CD4-positive, alpha-beta T cell (primary cell): ENCODE measurements at regions not wholly inside any gene's neighbourhood (a gene's known extent, or its start where the extent isn't known, plus 50 kb on each side); places are given as distances from the start of the nearest gene placed in this dataset.
"Not testable (repeated sequence)": the region's sequence is repeated elsewhere in the genome, so short reads cannot be mapped to it uniquely, and the experiment has no call there.

Source experiments
- ATAC-seq: fragments of 200-7000 bp; cut with Tn5 transposase; one replicate; pipeline ENCODE4 v1.10.0; 2022; ENCODE audit warnings: mild to moderate bottlenecking; ENCODE audit not compliant: poor library complexity
- CTCF ChIA-PET: fragments of 350-600 bp; sonication (Branson Sonifier 250); formaldehyde crosslinking; loops from one replicate; lab custom pipeline; 2021; ENCODE audit warnings: antibody characterized with exemption, inconsistent platforms; lab: Charles Lee
- POLR2A ChIA-PET: fragments of 350-600 bp; sonication (Branson Sonifier 250); formaldehyde crosslinking; loops from one replicate; lab custom pipeline; 2021; ENCODE audit warnings: antibody characterized with exemption, inconsistent platforms; lab: Charles Lee
- DNase-seq, 14 experiments: peaks; one replicate each; pipeline ENCODE4 v3.0.0-alpha.2; 2013 to 2020; ENCODE audit warnings: mixed read lengths in 2 of 14
- H3K27ac ChIP-seq, 2 donors: one replicate each; pipeline versions ENCODE4 v1.5.1 to v1.7.0; 2013; ENCODE audit warnings: low read length in 2 of 2, low read depth in 1 of 2, mild to moderate bottlenecking in 1 of 2
- H3K27me3 ChIP-seq, 2 experiments: 1 replicate in 1 of 2; 2 replicates in 1 of 2; pipeline versions ENCODE4 v1.6.1 to v1.7.0; 2013; ENCODE audit warnings: low read length in 2 of 2, control low read depth in 1 of 2, mild to moderate bottlenecking in 1 of 2, moderate library complexity in 1 of 2; ENCODE audit not compliant: insufficient read depth in 2 of 2, control insufficient read depth in 1 of 2
- H3K36me3 ChIP-seq: one replicate; pipeline ENCODE4 v1.6.1; 2013; ENCODE audit warnings: low read length, control low read depth; ENCODE audit not compliant: insufficient read depth
- H3K4me1 ChIP-seq: one replicate; pipeline ENCODE4 v1.6.1; 2013; ENCODE audit warnings: low read length, control low read depth; ENCODE audit not compliant: insufficient read depth
- H3K4me3 ChIP-seq: one replicate; pipeline ENCODE4 v1.5.1; 2013; ENCODE audit warnings: mild to moderate bottlenecking, low read length, moderate library complexity
- H3K9me3 ChIP-seq, 2 experiments: 1 replicate in 1 of 2; 2 replicates in 1 of 2; pipeline versions ENCODE4 v1.6.1 to v1.7.0; 2013; ENCODE audit warnings: low read length in 2 of 2, mild to moderate bottlenecking in 2 of 2, control low read depth in 1 of 2, moderate library complexity in 1 of 2; ENCODE audit not compliant: control insufficient read depth in 1 of 2, insufficient read depth in 1 of 2
- H3K27ac Mint-ChIP-seq: one replicate; pipeline ENCODE4 v1.8.0; 2020; ENCODE audit warnings: mixed read lengths
- H3K27me3 Mint-ChIP-seq: one replicate; pipeline ENCODE4 v1.8.0; 2021; ENCODE audit warnings: mixed read lengths
- H3K36me3 Mint-ChIP-seq: one replicate; pipeline ENCODE4 v1.8.0; 2021; ENCODE audit warnings: low read depth, mixed read lengths
- H3K4me1 Mint-ChIP-seq: one replicate; pipeline ENCODE4 v1.8.0; 2021; ENCODE audit warnings: low read depth, mixed read lengths
- H3K4me3 Mint-ChIP-seq: one replicate; pipeline ENCODE4 v1.8.0; 2020; ENCODE audit warnings: mild to moderate bottlenecking, mixed read lengths
- H3K9me3 Mint-ChIP-seq: one replicate; pipeline ENCODE4 v1.8.0; 2020; ENCODE audit warnings: mixed read lengths
- intact Hi-C, 2 experiments: fragments of 100-400 bp; cut with DNase I in 1 of 2; cut with micrococcal nuclease in 1 of 2; formaldehyde crosslinking; loops; one replicate each; pipeline versions ENCODE4 v1.15.1 to v1.9.0; 2023 to 2025; cut with DNase I, micrococcal nuclease
- TF ChIP-seq, protein P1 (sequence below): fragments of 200-600 bp; IDR thresholded peaks from one replicate; pipeline ENCODE4 v1.8.0; 2022; ENCODE audit warnings: antibody characterized with exemption, mild to moderate bottlenecking

DNA sequence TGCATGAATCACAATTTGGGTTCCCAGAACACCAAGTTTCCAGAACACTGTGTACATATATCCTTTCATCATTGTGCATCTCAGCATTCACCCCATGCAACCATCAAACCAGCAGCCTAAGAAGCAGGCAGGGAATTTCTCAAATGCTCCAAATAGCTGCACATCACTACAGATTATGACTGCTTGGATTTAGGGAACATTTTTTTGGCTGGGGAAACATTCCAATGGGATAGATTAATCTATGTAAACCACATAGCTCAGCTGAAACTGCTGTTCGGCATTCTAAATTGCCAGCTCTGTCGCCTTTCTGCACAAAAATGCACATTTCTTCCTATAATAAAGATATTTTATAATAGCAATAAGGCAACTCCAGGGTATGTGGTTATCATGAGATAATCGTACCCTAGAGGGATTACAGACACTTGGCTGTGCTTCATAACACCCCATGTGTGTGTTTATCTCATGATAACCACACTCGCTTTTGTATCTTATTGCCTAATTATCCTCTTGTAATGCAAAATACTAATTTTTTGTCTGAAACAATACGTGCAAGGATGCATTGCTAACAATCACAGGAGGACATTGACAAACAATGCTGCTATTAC lies 483.7 kb upstream of the DPH6 start:
- Mint-ChIP-seq H3K36me3 (no peaks in the 10 kb centered on the region), H3K27me3 (no peaks in the 10 kb centered on the region), H3K4me1 (no peaks in the 10 kb centered on the region), H3K9me3 (peaks cover 2% of the 10 kb centered on the region), H3K4me3 (no peak overlapping the region), H3K27ac (no peak overlapping the region)
- H3K9me3 ChIP-seq: peaks cover 0 to 3% of the 10 kb centered on the region in 2 experiments
- ATAC-seq: no peak
- H3K4me3 ChIP-seq: no peak overlapping the region
- TF ChIP-seq, protein P1, sequence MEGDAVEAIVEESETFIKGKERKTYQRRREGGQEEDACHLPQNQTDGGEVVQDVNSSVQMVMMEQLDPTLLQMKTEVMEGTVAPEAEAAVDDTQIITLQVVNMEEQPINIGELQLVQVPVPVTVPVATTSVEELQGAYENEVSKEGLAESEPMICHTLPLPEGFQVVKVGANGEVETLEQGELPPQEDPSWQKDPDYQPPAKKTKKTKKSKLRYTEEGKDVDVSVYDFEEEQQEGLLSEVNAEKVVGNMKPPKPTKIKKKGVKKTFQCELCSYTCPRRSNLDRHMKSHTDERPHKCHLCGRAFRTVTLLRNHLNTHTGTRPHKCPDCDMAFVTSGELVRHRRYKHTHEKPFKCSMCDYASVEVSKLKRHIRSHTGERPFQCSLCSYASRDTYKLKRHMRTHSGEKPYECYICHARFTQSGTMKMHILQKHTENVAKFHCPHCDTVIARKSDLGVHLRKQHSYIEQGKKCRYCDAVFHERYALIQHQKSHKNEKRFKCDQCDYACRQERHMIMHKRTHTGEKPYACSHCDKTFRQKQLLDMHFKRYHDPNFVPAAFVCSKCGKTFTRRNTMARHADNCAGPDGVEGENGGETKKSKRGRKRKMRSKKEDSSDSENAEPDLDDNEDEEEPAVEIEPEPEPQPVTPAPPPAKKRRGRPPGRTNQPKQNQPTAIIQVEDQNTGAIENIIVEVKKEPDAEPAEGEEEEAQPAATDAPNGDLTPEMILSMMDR: no peak
- no peak overlapping the region for H3K27ac ChIP-seq
- ChIA-PET CTCF (no interaction called here), POLR2A (no interaction called here)
- H3K4me1 ChIP-seq: no peaks in the 10 kb centered on the region
- no peaks in the 10 kb centered on the region for H3K36me3 ChIP-seq
- H3K27me3 ChIP-seq: no peaks in the 10 kb centered on the region
- intact Hi-C loops: no loop called here
- no peak for DNase-seq

DNA sequence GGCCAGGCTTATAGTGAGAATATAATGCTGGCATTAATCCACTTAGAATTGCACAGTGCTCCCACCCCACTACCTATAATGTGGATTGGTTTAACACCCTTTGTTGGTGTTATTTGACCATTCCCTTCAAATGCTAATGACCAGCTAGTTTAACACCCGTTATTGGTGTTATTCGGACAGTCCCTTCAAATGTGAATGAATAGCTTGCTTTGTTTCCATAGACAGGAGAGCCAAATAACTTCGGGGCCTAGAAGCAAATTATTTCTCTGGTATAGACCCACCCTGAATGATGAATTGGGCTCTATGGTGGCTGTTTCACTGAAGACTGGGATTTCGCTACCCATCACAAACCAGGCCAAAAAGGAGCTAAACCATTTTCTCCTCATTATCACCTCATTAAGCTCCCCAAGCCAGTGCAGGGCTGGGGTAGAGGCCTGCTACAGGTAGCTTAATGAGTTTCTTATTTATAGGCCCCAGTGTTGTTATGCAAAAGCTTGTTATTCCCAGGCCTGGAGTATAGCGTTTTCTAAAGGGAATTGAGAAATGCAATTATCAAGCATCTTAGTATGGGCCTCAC lies 494.1 kb upstream of the DPH6 start:
- H3K4me3 ChIP-seq: no peak overlapping the region
- intact Hi-C loops: no loop called here
- no peak for DNase-seq
- TF ChIP-seq, protein P1: no peak
- ATAC-seq: no peak
- no peak overlapping the region for H3K27ac Mint-ChIP-seq
- no peaks in the 10 kb centered on the region for H3K36me3 ChIP-seq
- H3K4me3 Mint-ChIP-seq: no peak overlapping the region
- ChIA-PET POLR2A (no interaction called here), CTCF (no interaction called here)
- peaks cover 2% of the 10 kb centered on the region for H3K9me3 Mint-ChIP-seq
- H3K27ac ChIP-seq: no peak overlapping the region
- H3K9me3 ChIP-seq: peaks cover 0 to 4% of the 10 kb centered on the region in 2 experiments
- no peaks in the 10 kb centered on the region for H3K4me1 ChIP-seq
- H3K4me1 Mint-ChIP-seq: no peaks in the 10 kb centered on the region
- H3K27me3 ChIP-seq: no peaks in the 10 kb centered on the region
- H3K27me3 Mint-ChIP-seq: no peaks in the 10 kb centered on the region
- H3K36me3 Mint-ChIP-seq: no peaks in the 10 kb centered on the region

DNA sequence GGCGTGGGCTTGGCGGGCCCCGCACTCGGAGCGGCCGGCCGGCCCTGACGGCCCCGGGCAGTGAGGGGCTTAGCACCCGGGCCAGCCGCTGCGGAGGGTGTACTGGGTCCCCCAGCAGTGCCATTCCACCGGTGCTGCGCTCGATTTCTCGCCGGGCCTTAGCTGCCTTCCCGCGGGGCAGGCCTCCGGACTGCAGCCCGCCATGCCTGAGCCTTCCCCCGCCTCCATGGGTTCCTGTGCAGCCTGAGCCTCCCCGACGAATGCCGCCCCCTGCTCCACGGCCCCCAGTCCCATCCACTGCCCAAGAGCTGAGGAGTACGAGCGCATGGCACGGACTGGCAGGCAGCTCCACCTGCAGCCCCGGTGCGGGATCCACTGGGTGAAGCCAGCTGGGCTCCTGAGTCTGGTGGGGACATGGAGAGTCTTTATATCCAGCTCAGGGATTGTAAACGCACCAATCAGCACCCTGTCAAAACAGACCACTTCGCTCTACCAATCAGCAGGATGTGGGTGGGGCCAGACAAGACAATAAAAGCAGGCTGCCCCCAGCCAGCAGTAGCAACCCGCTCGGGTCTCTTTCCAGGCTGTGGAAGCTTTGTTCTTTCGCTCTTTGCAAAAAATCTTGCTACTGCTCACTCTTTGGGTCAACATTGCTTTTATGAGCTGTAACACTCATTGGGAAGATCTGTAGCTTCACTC lies 501.2 kb upstream of the DPH6 start:
- H3K27ac Mint-ChIP-seq, DNase-seq, H3K27me3 ChIP-seq, H3K9me3 Mint-ChIP-seq, intact Hi-C loops, H3K27me3 Mint-ChIP-seq, H3K36me3 ChIP-seq, POLR2A ChIA-PET, H3K4me3 Mint-ChIP-seq, CTCF ChIA-PET, H3K4me1 Mint-ChIP-seq, H3K9me3 ChIP-seq, H3K4me3 ChIP-seq, H3K27ac ChIP-seq, H3K36me3 Mint-ChIP-seq, H3K4me1 ChIP-seq, ATAC-seq: not testable (repeated sequence)
